Loucy (cell line): ENCODE measurements at regions not wholly inside any gene's neighbourhood (a gene's known extent, or its start where the extent isn't known, plus 50 kb on each side); places are given as distances from the start of the nearest gene placed in this dataset.

Source experiments
- EZH2phosphoT487 ChIP-seq: fragments of 200-600 bp; IDR thresholded peaks from 2 replicates; pipeline ENCODE4 v1.6.1; 2018; ENCODE audit warnings: antibody characterized with exemption, mild to moderate bottlenecking, moderate library complexity, borderline replicate concordance
- TF ChIP-seq, protein P1 (sequence below): fragments of 200-600 bp; sonication (generic); conservative IDR thresholded peaks from 2 replicates; pipeline ENCODE4 v1.5.1; 2014; ENCODE audit warnings: mild to moderate bottlenecking, antibody characterized with exemption, low read length

GRCh38 chr9:71253011-71253410 is 131.6 kb upstream of the TRPM3 start:
- TF ChIP-seq, protein P1, sequence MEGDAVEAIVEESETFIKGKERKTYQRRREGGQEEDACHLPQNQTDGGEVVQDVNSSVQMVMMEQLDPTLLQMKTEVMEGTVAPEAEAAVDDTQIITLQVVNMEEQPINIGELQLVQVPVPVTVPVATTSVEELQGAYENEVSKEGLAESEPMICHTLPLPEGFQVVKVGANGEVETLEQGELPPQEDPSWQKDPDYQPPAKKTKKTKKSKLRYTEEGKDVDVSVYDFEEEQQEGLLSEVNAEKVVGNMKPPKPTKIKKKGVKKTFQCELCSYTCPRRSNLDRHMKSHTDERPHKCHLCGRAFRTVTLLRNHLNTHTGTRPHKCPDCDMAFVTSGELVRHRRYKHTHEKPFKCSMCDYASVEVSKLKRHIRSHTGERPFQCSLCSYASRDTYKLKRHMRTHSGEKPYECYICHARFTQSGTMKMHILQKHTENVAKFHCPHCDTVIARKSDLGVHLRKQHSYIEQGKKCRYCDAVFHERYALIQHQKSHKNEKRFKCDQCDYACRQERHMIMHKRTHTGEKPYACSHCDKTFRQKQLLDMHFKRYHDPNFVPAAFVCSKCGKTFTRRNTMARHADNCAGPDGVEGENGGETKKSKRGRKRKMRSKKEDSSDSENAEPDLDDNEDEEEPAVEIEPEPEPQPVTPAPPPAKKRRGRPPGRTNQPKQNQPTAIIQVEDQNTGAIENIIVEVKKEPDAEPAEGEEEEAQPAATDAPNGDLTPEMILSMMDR = no peak
- TF ChIP-seq EZH2phosphoT487 = no peak
